ENCODE measurements at regions not wholly inside any gene's neighbourhood (a gene's known extent, or its start where the extent isn't known, plus 50 kb on each side); places are given as distances from the start of the nearest gene placed in this dataset.

DNA sequence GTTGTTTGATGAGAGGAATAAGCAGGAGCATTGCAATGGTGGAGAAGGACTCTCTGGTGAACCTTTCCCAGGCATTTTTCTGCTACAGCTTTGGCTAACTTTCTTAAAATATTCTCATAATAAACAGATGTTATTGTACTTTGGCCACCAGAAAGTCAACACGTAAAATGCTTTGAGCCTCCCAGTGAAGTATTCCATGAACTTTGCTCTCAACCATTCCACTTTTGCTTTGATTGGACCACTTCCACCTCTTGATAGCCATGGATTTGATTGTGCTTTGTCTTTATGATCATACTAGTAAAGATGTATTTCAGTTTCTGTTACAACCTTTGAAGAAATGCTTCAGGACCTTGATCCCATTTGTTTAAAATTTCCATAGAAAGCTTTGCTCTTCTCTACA, 241.1 kb downstream of the TENT5A start:
- TF ChIP-seq YY1 (IDR thresholded peaks at IDR 0.05; ENCODE audit: insufficient read depth, insufficient read length) (no peak), SUZ12 (IDR thresholded peaks at IDR 0.05; ENCODE audit: extremely low read depth, insufficient read depth, insufficient read length) (no peak), ZNF274 (IDR thresholded peaks at IDR 0.05; ENCODE audit: low read depth, low read length) (no peak)

Measured in NT2/D1 (cell line).